Body of pancreas (tissue), 4 donors: ENCODE measurements at regions not wholly inside any gene's neighbourhood (a gene's known extent, or its start where the extent isn't known, plus 50 kb on each side); places are given as distances from the start of the nearest gene placed in this dataset.

Experiments used
- CTCF ChIP-seq, 7 experiments: fragments of 450-650 bp in 4 of 7; fragments of 200-600 bp in 3 of 7; sonication (generic) in 3 of 7; IDR thresholded peaks; one replicate each; pipeline ENCODE4 v1.5.1; 2016 to 2019; ENCODE audit warnings: antibody characterized with exemption in 7 of 7
- POLR2A ChIP-seq, 3 donors: fragments of 450-650 bp; IDR thresholded peaks; one replicate each; pipeline ENCODE4 v1.6.1; 2016; ENCODE audit warnings: antibody characterized with exemption in 3 of 3, mild to moderate bottlenecking in 2 of 3

GRCh38 chr5:25850581-25850980 is 1187.8 kb downstream of the CDH9 start:
- TF ChIP-seq CTCF (IDR thresholded peaks at IDR 0.05) (no peak), POLR2A (IDR thresholded peaks at IDR 0.05) (no peak)
